ENCODE measurements at regions not wholly inside any gene's neighbourhood (a gene's known extent, or its start where the extent isn't known, plus 50 kb on each side); places are given as distances from the start of the nearest gene placed in this dataset.

DNA sequence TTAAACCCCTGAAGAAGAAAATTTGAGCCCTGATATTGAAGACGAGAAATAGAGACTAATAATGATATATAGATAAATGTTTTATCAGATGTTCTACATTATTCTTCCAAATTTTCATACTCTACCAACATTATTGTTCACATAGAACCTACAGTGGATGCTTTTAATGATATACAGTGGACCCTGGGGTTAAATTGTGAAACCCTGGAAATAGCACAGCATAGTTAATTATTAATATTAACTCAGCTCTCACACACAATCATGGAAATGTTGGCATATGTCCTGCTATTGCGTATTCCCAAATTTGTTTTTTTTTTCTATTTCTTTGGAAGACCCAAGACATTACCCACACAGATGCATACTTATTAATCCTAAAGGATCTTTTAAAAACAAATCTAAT is 579.9 kb downstream of the CCDC85A start:
- Histone ChIP-seq H3K9ac (ENCODE audit: low read length) (no peak overlapping the region), H3K27me3 (ENCODE audit: low read length) (no peaks in the 10 kb centered on the region), H3K4me3 (ENCODE audit: low read length) (no peak overlapping the region), H3K4me2 (ENCODE audit: low read length) (no peak overlapping the region), H3K4me1 (ENCODE audit: insufficient read depth, low read length) (no peaks in the 10 kb centered on the region), H3F3A (ENCODE audit: low read length, unreplicated experiment) (no peaks in the 10 kb centered on the region), H3K79me2 (ENCODE audit: low read length) (no peaks in the 10 kb centered on the region), H3K9me3 (ENCODE audit: low read length) (no peaks in the 10 kb centered on the region), H3K27ac (ENCODE audit: low read length) (no peak overlapping the region), H3K36me3 (ENCODE audit: low read depth, low read length) (no peaks in the 10 kb centered on the region), H2AFZ (ENCODE audit: low read length) (no peak overlapping the region), H3K9me2 (replicated peaks; ENCODE audit: low read length) (no peaks in the 10 kb centered on the region), H4K20me1 (ENCODE audit: low read length) (no peaks in the 10 kb centered on the region)
- ATAC-seq (no peak), DNase-seq (no peak)
- BruUV-seq (replicated peaks): no TSS peak
- intact Hi-C loops (cut with micrococcal nuclease): no loop called here
- no peak for TF ChIP-seq EZH2phosphoT487 (IDR thresholded peaks at IDR 0.05; ENCODE audit: borderline replicate concordance, low read length)
- TF ChIP-seq, protein P1, sequence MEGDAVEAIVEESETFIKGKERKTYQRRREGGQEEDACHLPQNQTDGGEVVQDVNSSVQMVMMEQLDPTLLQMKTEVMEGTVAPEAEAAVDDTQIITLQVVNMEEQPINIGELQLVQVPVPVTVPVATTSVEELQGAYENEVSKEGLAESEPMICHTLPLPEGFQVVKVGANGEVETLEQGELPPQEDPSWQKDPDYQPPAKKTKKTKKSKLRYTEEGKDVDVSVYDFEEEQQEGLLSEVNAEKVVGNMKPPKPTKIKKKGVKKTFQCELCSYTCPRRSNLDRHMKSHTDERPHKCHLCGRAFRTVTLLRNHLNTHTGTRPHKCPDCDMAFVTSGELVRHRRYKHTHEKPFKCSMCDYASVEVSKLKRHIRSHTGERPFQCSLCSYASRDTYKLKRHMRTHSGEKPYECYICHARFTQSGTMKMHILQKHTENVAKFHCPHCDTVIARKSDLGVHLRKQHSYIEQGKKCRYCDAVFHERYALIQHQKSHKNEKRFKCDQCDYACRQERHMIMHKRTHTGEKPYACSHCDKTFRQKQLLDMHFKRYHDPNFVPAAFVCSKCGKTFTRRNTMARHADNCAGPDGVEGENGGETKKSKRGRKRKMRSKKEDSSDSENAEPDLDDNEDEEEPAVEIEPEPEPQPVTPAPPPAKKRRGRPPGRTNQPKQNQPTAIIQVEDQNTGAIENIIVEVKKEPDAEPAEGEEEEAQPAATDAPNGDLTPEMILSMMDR (conservative IDR thresholded peaks at IDR 0.05; ENCODE audit: low read depth, low read length): no peak
- no peak for TF ChIP-seq EZH2 (IDR thresholded peaks at IDR 0.05; ENCODE audit: low read length, unreplicated experiment)
- ChIA-PET POLR2A (ENCODE audit: unreplicated experiment) (no interaction called here), CTCF (no interaction called here)

- Histone ChIP-seq H3K9ac (ENCODE audit: low read length) (no peak overlapping the region), H3K4me3 (ENCODE audit: low read length) (no peak overlapping the region), H3K4me1 (ENCODE audit: insufficient read depth, low read length) (peaks cover 9% of the 10 kb centered on the region; the same call in 1 of the 2 replicates), H3K9me3 (ENCODE audit: low read length) (no peaks in the 10 kb centered on the region), H3K27ac (ENCODE audit: low read length) (no peak overlapping the region), H3K9me2 (replicated peaks; ENCODE audit: low read length) (no peaks in the 10 kb centered on the region), H3K79me2 (ENCODE audit: low read length) (no peaks in the 10 kb centered on the region), H3K4me2 (ENCODE audit: low read length) (no peak overlapping the region), H4K20me1 (ENCODE audit: low read length) (no peaks in the 10 kb centered on the region), H2AFZ (ENCODE audit: low read length) (no peak overlapping the region), H3K27me3 (ENCODE audit: low read length) (no peaks in the 10 kb centered on the region), H3K36me3 (ENCODE audit: low read depth, low read length) (no peaks in the 10 kb centered on the region), H3F3A (ENCODE audit: low read length, unreplicated experiment) (no peaks in the 10 kb centered on the region)
- CTCF ChIA-PET: no interaction called here
- no TSS peak for BruUV-seq (replicated peaks)
- TF ChIP-seq EZH2 (IDR thresholded peaks at IDR 0.05; ENCODE audit: low read length, unreplicated experiment): no peak
- TF ChIP-seq EZH2phosphoT487 (IDR thresholded peaks at IDR 0.05; ENCODE audit: borderline replicate concordance, low read length): no peak
- TF ChIP-seq, protein P1 (conservative IDR thresholded peaks at IDR 0.05; ENCODE audit: low read depth, low read length): no peak
- DNase-seq (no peak), ATAC-seq (no peak)
- intact Hi-C loops (cut with micrococcal nuclease): no loop called here
- POLR2A ChIA-PET (ENCODE audit: unreplicated experiment): no interaction called here
Measured at GRCh38 chr2:56768973-56769372, 585.2 kb downstream of the CCDC85A start.

GRCh38 chr2:56770490-56770889 is 586.7 kb downstream of the CCDC85A start:
- no peak overlapping the region for H3K4me2 ChIP-seq (ENCODE audit: low read length)
- DNase-seq (peak; percentile 40), ATAC-seq (no peak)
- no peaks in the 10 kb centered on the region for H3K79me2 ChIP-seq (ENCODE audit: low read length)
- TF ChIP-seq EZH2phosphoT487 (IDR thresholded peaks at IDR 0.05; ENCODE audit: borderline replicate concordance, low read length): no peak
- TF ChIP-seq, protein P1 (conservative IDR thresholded peaks at IDR 0.05; ENCODE audit: low read depth, low read length): no peak
- no peak for TF ChIP-seq EZH2 (IDR thresholded peaks at IDR 0.05; ENCODE audit: low read length, unreplicated experiment)
- BruUV-seq (replicated peaks): no TSS peak
- no peaks in the 10 kb centered on the region for H4K20me1 ChIP-seq (ENCODE audit: low read length)
- H3K27ac ChIP-seq (ENCODE audit: low read length): no peak overlapping the region
- no peaks in the 10 kb centered on the region for H3K9me2 ChIP-seq (replicated peaks; ENCODE audit: low read length)
- H2AFZ ChIP-seq (ENCODE audit: low read length): no peak overlapping the region
- ChIA-PET CTCF (no interaction called here), POLR2A (ENCODE audit: unreplicated experiment) (no interaction called here)
- no peak overlapping the region for H3K9ac ChIP-seq (ENCODE audit: low read length)
- intact Hi-C loops (cut with micrococcal nuclease): no loop called here
- H3F3A ChIP-seq (ENCODE audit: low read length, unreplicated experiment): no peaks in the 10 kb centered on the region
- no peaks in the 10 kb centered on the region for H3K27me3 ChIP-seq (ENCODE audit: low read length)
- H3K4me3 ChIP-seq (ENCODE audit: low read length): no peak overlapping the region
- H3K36me3 ChIP-seq (ENCODE audit: low read depth, low read length): no peaks in the 10 kb centered on the region
- no peaks in the 10 kb centered on the region for H3K9me3 ChIP-seq (ENCODE audit: low read length)
- H3K4me1 ChIP-seq (ENCODE audit: insufficient read depth, low read length): peaks cover 9% of the 10 kb centered on the region; the same call in 1 of the 2 replicates
